ENCODE measurements at regions not wholly inside any gene's neighbourhood (a gene's known extent, or its start where the extent isn't known, plus 50 kb on each side); places are given as distances from the start of the nearest gene placed in this dataset.

DNA sequence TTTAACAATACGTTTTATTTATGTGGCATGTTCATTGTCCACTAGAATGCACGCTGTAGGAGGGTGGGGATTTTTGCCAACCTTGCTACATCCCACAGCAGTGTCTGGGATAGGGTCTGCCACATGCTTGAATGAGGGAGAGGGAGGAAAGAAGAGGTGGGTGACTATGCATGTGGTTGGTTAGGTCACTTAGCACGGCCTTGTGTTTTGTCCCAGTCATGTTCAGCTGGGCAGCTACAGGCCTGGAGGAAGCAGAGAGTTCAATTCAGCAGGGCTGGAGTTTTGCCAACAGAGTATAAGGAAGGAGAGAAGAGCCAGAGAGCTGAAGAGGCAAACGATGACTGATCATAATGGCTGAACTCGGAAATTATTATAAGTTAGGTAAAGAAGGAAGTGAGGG, 268.4 kb upstream of the NSMCE3 start:
- H3K27ac ChIP-seq: no peak overlapping the region
- TF ChIP-seq, protein P1, sequence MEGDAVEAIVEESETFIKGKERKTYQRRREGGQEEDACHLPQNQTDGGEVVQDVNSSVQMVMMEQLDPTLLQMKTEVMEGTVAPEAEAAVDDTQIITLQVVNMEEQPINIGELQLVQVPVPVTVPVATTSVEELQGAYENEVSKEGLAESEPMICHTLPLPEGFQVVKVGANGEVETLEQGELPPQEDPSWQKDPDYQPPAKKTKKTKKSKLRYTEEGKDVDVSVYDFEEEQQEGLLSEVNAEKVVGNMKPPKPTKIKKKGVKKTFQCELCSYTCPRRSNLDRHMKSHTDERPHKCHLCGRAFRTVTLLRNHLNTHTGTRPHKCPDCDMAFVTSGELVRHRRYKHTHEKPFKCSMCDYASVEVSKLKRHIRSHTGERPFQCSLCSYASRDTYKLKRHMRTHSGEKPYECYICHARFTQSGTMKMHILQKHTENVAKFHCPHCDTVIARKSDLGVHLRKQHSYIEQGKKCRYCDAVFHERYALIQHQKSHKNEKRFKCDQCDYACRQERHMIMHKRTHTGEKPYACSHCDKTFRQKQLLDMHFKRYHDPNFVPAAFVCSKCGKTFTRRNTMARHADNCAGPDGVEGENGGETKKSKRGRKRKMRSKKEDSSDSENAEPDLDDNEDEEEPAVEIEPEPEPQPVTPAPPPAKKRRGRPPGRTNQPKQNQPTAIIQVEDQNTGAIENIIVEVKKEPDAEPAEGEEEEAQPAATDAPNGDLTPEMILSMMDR (conservative IDR thresholded peaks at IDR 0.05): no peak

DNA sequence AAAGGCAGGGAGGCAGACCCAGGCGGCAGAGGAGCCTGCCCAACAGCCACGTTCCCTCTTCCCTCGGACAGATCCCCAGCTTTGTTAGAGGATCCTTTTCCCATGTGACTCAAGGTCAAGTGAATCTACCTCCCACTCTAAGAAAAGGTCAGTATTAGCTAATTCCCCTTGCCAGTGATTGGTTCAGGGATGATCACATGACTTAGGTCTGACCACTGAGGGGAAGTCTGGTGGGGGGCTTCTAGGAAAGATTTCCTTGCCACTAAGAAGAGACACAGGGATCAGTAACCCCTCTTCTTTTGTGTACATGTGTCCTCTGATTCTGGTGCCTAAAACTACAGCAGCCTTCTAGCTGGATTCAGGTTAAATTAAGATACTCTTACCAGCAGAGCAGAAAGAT, 266.3 kb upstream of the NSMCE3 start:
- TF ChIP-seq, protein P1 (conservative IDR thresholded peaks at IDR 0.05): no peak
- no peak overlapping the region for H3K27ac ChIP-seq

DNA sequence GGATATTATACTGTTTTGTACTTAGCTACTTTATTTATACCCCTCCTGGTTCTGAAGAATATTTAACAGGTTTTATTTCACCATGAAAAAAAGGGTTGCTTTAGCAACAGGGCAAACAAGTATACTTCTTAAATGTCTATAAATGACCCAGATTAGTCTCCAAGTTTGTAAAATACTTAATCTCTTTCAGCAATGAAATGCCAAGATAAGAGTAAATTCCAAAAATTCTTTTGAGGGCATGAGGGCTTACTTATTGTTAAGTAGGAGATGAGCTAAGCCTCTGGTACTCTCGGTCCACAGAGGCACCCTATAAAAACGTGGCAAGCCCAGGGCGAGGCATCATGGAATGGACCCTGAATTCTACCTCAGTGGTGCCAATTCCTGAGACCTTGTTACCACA, 264.8 kb upstream of the NSMCE3 start:
- TF ChIP-seq, protein P1 (conservative IDR thresholded peaks at IDR 0.05): no peak

DNA sequence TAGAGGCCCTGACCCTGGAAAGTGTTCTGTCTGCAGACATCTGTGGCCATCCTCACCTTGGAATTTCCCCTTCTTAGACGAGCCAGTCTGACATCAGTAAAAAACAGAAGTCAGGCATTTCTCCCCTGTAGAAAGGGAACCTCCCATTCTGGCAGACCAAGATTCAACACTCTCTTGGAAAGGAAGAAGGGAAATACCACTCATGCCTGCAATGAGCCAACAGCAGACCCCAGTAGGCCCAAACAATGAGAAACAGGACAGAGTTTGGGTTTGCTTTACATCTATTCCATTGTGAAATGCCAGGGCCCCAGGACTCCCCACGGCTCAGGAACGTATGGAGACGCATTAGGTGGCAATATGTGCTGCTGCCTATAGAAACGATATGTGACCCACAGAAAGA, 264.0 kb upstream of the NSMCE3 start:
- TF ChIP-seq, protein P1 (conservative IDR thresholded peaks at IDR 0.05): no peak
- H3K27ac ChIP-seq: no peak overlapping the region

More for the DNA sequence above, 264.8 kb upstream of the NSMCE3 start:
- no peak overlapping the region for H3K27ac ChIP-seq

DNA sequence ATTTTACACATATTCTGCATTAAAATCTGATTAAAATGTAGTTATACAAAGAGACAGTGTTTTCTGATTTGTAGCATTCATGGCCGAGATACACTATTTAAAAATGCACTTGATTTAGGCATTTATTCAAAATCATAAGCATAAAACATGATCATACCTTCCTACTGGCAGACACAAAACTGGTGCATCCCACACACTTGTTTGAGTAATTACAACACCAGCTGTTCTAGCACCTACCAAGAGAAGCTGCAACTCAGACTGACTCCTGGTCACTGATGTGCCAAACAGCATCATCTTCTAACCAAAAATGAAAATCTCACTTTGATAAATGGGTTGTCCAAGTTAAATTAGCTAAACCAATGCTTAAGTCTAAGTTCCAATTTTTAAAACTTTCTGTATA, 262.7 kb upstream of the NSMCE3 start:
- H3K27ac ChIP-seq: no peak overlapping the region
- TF ChIP-seq, protein P1 (conservative IDR thresholded peaks at IDR 0.05): no peak

DNA sequence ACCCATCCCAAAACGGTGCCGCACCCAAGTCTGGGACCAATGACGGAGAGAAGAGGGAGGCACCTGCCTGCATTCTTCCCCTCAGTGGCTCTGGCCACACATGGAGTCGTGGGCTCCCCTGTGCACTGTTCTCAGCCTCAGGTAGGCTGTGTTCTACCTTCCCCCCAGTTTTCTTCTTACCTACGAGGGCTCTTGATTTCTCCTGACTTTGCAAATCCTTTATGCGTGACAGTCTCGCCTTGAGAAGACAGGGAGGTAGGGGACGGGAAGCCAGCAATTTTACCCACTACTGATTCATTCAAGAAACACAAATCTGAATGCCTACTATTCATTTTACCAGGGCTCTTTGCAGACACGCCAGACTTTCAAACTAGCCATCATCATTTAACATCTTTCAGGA, 261.3 kb upstream of the NSMCE3 start:
- TF ChIP-seq, protein P1 (conservative IDR thresholded peaks at IDR 0.05): no peak
- no peak overlapping the region for H3K27ac ChIP-seq

DNA sequence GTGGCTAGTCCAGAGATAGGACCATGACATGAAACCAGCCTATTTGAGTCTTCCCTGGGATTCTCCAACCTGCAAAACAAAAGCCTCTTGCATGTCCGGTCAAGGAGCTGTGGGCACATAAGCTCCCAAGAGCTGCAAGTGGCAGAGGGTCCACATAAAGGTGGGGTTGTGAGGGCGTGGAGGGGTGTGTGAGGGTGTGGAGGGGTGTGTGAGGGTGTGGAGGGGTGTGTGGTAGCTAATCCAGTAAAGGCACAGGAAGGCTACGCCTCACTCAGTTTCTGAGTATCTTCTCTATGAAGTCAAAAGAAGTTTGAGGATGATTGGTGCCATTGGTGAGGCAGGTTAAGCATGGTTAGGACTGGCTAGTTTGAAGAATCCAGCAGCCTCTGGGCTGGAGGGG, 259.4 kb upstream of the NSMCE3 start:
- TF ChIP-seq, protein P1 (conservative IDR thresholded peaks at IDR 0.05): no peak
- H3K27ac ChIP-seq: no peak overlapping the region

DNA sequence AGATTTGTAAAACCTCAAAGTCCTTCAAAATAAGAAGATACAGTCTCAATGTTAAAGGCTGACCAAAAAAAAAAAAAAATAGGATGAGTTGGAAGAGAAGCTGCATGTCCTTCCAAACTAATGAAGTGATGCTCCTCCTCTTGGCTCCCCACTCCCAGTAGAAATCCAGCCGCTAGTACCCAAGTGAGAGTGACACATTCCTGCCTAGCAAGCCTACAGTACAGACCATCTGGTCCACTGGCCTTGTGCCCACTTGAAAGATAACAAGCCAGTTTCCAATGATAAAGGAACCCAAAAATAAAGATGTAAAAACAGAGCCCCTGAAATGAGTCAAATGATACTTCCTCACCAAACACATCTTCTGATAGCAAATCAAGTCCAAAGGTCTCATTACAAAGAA, 258.7 kb upstream of the NSMCE3 start:
- TF ChIP-seq, protein P1 (conservative IDR thresholded peaks at IDR 0.05): no peak

More for the DNA sequence above, 258.7 kb upstream of the NSMCE3 start:
- H3K27ac ChIP-seq: no peak overlapping the region

All from VCaP (cell line).